ENCODE measurements at regions not wholly inside any gene's neighbourhood (a gene's known extent, or its start where the extent isn't known, plus 50 kb on each side); places are given as distances from the start of the nearest gene placed in this dataset.
"Not testable (repeated sequence)": the region's sequence is repeated elsewhere in the genome, so short reads cannot be mapped to it uniquely, and the experiment has no call there.

GRCh38 chr4:170775851-170776250 is 686.1 kb upstream of the AADAT start:
- DNase-seq: no peak

GRCh38 chr4:170773709-170774273 is 684.0 kb upstream of the AADAT start:
- no peak for DNase-seq

GRCh38 chr4:170772429-170772828 is 682.7 kb upstream of the AADAT start:
- no peak for DNase-seq

- no peak for DNase-seq
Observed at GRCh38 chr4:170770664-170771063, 680.9 kb upstream of the AADAT start.

- DNase-seq: no peak
Observed at GRCh38 chr4:170769862-170770261, 680.1 kb upstream of the AADAT start.

GRCh38 chr4:170758988-170759387 is 669.2 kb upstream of the AADAT start:
- no peak for DNase-seq

- DNase-seq: no peak
Observed at GRCh38 chr4:170750519-170750918, 660.8 kb upstream of the AADAT start.

GRCh38 chr4:170748975-170749374 is 659.2 kb upstream of the AADAT start:
- no peak for DNase-seq

- no peak for DNase-seq
Observed at GRCh38 chr4:170743633-170744032, 653.9 kb upstream of the AADAT start.

- no peak for DNase-seq
Observed at GRCh38 chr4:170741856-170742255, 652.1 kb upstream of the AADAT start.

GRCh38 chr4:170736710-170737109 is 647.0 kb upstream of the AADAT start:
- DNase-seq: no peak

GRCh38 chr4:170729897-170730296 is 640.1 kb upstream of the AADAT start:
- no peak for DNase-seq

GRCh38 chr4:170729236-170729635 is 639.5 kb upstream of the AADAT start:
- DNase-seq: no peak

- DNase-seq: no peak
Observed at GRCh38 chr4:170724191-170724590, 634.4 kb upstream of the AADAT start.

- DNase-seq: no peak
Observed at GRCh38 chr4:170723171-170723570, 633.4 kb upstream of the AADAT start.

- DNase-seq: no peak
Observed at GRCh38 chr4:170721812-170722373, 632.1 kb upstream of the AADAT start.

GRCh38 chr4:170716868-170717267 is 627.1 kb upstream of the AADAT start:
- no peak for DNase-seq

GRCh38 chr4:170705907-170706306 is 616.2 kb upstream of the AADAT start:
- no peak for DNase-seq

GRCh38 chr4:170700064-170700463 is 610.3 kb upstream of the AADAT start:
- DNase-seq: no peak

GRCh38 chr4:170698334-170698733 is 608.6 kb upstream of the AADAT start:
- DNase-seq: no peak

- no peak for DNase-seq
Observed at GRCh38 chr4:170697845-170698244, 608.1 kb upstream of the AADAT start.

GRCh38 chr4:170697045-170697444 is 607.3 kb upstream of the AADAT start:
- DNase-seq: no peak

- no peak for DNase-seq
Observed at GRCh38 chr4:170691168-170691567, 601.4 kb upstream of the AADAT start.

GRCh38 chr4:170687751-170688150 is 598.0 kb upstream of the AADAT start:
- no peak for DNase-seq

- not testable (repeated sequence) for DNase-seq
Observed at GRCh38 chr4:170685701-170686100, 595.9 kb upstream of the AADAT start.

Data from 8988T (cell line).